ENCODE measurements at regions not wholly inside any gene's neighbourhood (a gene's known extent, or its start where the extent isn't known, plus 50 kb on each side); places are given as distances from the start of the nearest gene placed in this dataset.

DNA sequence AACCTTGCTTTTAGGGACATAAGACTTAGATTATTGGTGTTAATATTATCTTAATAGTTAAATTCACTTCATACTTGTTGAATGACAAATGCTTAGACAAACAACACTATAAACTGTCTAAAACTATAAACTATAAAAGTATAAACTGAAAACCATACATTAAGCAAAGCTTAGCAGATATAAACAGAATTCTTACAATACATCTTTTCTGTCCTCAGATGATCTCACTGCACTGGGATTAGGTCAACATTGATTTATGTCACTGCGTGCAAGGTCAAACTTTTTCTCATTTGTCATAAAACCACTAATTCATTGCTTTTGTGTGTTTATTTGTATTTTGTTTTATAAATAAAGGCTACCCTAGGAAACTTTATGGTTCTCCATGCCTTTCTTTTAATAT is 1491.8 kb downstream of the NCAM2 start:
- TF ChIP-seq ZNF274 (IDR thresholded peaks at IDR 0.05; ENCODE audit: low read depth, low read length) (no peak), SUZ12 (IDR thresholded peaks at IDR 0.05; ENCODE audit: extremely low read depth, insufficient read depth, insufficient read length) (no peak)

Measured in NT2/D1 (cell line).